NB4 (cell line): ENCODE measurements at regions not wholly inside any gene's neighbourhood (a gene's known extent, or its start where the extent isn't known, plus 50 kb on each side); places are given as distances from the start of the nearest gene placed in this dataset.

ENCODE experiments used
- CTCF ChIP-seq: IDR thresholded peaks from one replicate; pipeline ENCODE4 v1.5.1; 2012; ENCODE audit warnings: low read depth, low read length
- POLR2A ChIP-seq: IDR thresholded peaks from 2 replicates; pipeline ENCODE4 v1.6.1; 2011; ENCODE audit warnings: mild to moderate bottlenecking; ENCODE audit not compliant: insufficient read length; ENCODE audit errors: extremely low read depth

- TF ChIP-seq CTCF (no peak), POLR2A (no peak)
Measured at GRCh38 chr3:161647936-161648470, 151.4 kb downstream of the OTOL1 start.
